ENCODE measurements at regions not wholly inside any gene's neighbourhood (a gene's known extent, or its start where the extent isn't known, plus 50 kb on each side); places are given as distances from the start of the nearest gene placed in this dataset.

DNA sequence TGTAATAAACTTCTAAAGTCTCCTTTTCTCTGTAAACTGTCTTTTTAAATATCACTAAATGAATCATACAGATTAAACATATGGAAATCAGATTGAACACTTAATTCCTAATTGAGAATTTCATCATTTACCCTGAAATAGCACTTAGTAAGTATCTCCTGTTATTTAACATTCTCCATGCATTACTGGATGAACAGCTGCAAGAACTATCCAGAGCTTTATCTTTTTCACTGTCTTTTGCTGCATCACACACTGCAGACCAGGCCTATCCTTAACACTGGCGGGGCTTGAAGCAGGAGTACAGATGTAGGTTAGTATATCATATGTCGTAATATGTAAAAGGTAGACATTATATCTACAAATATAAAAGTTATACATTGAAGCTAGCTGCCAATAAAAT lies 108.7 kb upstream of the EFNA5 start:
- no peak for TF ChIP-seq TCF4 (CRISPR knock-in tag; IDR thresholded peaks at IDR 0.05; ENCODE audit: borderline replicate concordance)
- TF ChIP-seq RARB (CRISPR knock-in tag; IDR thresholded peaks at IDR 0.05), result no peak
- TF ChIP-seq, protein P1, sequence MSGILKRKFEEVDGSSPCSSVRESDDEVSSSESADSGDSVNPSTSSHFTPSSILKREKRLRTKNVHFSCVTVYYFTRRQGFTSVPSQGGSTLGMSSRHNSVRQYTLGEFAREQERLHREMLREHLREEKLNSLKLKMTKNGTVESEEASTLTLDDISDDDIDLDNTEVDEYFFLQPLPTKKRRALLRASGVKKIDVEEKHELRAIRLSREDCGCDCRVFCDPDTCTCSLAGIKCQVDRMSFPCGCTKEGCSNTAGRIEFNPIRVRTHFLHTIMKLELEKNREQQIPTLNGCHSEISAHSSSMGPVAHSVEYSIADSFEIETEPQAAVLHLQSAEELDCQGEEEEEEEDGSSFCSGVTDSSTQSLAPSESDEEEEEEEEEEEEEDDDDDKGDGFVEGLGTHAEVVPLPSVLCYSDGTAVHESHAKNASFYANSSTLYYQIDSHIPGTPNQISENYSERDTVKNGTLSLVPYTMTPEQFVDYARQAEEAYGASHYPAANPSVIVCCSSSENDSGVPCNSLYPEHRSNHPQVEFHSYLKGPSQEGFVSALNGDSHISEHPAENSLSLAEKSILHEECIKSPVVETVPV (CRISPR knock-in tag; IDR thresholded peaks at IDR 0.05), result no peak
- TF ChIP-seq ESRRG (CRISPR knock-in tag; IDR thresholded peaks at IDR 0.05), result no peak
- TF ChIP-seq, protein P2, sequence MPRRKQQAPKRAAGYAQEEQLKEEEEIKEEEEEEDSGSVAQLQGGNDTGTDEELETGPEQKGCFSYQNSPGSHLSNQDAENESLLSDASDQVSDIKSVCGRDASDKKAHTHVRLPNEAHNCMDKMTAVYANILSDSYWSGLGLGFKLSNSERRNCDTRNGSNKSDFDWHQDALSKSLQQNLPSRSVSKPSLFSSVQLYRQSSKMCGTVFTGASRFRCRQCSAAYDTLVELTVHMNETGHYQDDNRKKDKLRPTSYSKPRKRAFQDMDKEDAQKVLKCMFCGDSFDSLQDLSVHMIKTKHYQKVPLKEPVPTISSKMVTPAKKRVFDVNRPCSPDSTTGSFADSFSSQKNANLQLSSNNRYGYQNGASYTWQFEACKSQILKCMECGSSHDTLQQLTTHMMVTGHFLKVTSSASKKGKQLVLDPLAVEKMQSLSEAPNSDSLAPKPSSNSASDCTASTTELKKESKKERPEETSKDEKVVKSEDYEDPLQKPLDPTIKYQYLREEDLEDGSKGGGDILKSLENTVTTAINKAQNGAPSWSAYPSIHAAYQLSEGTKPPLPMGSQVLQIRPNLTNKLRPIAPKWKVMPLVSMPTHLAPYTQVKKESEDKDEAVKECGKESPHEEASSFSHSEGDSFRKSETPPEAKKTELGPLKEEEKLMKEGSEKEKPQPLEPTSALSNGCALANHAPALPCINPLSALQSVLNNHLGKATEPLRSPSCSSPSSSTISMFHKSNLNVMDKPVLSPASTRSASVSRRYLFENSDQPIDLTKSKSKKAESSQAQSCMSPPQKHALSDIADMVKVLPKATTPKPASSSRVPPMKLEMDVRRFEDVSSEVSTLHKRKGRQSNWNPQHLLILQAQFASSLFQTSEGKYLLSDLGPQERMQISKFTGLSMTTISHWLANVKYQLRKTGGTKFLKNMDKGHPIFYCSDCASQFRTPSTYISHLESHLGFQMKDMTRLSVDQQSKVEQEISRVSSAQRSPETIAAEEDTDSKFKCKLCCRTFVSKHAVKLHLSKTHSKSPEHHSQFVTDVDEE (CRISPR knock-in tag; IDR thresholded peaks at IDR 0.05), result no peak
- TF ChIP-seq, protein P3, sequence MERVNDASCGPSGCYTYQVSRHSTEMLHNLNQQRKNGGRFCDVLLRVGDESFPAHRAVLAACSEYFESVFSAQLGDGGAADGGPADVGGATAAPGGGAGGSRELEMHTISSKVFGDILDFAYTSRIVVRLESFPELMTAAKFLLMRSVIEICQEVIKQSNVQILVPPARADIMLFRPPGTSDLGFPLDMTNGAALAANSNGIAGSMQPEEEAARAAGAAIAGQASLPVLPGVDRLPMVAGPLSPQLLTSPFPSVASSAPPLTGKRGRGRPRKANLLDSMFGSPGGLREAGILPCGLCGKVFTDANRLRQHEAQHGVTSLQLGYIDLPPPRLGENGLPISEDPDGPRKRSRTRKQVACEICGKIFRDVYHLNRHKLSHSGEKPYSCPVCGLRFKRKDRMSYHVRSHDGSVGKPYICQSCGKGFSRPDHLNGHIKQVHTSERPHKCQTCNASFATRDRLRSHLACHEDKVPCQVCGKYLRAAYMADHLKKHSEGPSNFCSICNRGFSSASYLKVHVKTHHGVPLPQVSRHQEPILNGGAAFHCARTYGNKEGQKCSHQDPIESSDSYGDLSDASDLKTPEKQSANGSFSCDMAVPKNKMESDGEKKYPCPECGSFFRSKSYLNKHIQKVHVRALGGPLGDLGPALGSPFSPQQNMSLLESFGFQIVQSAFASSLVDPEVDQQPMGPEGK (CRISPR knock-in tag; IDR thresholded peaks at IDR 0.05; ENCODE audit: borderline replicate concordance), result no peak
- TF ChIP-seq, protein P4, sequence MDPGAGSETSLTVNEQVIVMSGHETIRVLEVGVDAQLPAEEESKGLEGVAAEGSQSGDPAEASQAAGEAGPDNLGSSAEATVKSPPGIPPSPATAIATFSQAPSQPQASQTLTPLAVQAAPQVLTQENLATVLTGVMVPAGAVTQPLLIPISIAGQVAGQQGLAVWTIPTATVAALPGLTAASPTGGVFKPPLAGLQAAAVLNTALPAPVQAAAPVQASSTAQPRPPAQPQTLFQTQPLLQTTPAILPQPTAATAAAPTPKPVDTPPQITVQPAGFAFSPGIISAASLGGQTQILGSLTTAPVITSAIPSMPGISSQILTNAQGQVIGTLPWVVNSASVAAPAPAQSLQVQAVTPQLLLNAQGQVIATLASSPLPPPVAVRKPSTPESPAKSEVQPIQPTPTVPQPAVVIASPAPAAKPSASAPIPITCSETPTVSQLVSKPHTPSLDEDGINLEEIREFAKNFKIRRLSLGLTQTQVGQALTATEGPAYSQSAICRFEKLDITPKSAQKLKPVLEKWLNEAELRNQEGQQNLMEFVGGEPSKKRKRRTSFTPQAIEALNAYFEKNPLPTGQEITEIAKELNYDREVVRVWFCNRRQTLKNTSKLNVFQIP (CRISPR knock-in tag; IDR thresholded peaks at IDR 0.05; ENCODE audit: borderline replicate concordance, low read depth), result no peak
- TF ChIP-seq, protein P5, sequence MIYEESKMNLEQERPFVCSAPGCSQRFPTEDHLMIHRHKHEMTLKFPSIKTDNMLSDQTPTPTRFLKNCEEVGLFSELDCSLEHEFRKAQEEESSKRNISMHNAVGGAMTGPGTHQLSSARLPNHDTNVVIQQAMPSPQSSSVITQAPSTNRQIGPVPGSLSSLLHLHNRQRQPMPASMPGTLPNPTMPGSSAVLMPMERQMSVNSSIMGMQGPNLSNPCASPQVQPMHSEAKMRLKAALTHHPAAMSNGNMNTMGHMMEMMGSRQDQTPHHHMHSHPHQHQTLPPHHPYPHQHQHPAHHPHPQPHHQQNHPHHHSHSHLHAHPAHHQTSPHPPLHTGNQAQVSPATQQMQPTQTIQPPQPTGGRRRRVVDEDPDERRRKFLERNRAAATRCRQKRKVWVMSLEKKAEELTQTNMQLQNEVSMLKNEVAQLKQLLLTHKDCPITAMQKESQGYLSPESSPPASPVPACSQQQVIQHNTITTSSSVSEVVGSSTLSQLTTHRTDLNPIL (CRISPR knock-in tag; IDR thresholded peaks at IDR 0.05; ENCODE audit: low read depth), result no peak
- TF ChIP-seq ZFP3 (CRISPR knock-in tag; IDR thresholded peaks at IDR 0.05), result no peak
- TF ChIP-seq ARNTL (CRISPR knock-in tag; IDR thresholded peaks at IDR 0.05; ENCODE audit: borderline replicate concordance, low read depth), result no peak
- no peak for TF ChIP-seq ZNF8 (CRISPR knock-in tag; IDR thresholded peaks at IDR 0.05)
